NCI-H1092 treated with DMSO at 0.1 percent for 48 hours (cell line): ENCODE measurements at regions not wholly inside any gene's neighbourhood (a gene's known extent, or its start where the extent isn't known, plus 50 kb on each side); places are given as distances from the start of the nearest gene placed in this dataset.

Experiments used
- DNase-seq: peaks from one replicate; lab custom pipeline; 2025; lab: John Stamatoyannopoulos, UW

DNA sequence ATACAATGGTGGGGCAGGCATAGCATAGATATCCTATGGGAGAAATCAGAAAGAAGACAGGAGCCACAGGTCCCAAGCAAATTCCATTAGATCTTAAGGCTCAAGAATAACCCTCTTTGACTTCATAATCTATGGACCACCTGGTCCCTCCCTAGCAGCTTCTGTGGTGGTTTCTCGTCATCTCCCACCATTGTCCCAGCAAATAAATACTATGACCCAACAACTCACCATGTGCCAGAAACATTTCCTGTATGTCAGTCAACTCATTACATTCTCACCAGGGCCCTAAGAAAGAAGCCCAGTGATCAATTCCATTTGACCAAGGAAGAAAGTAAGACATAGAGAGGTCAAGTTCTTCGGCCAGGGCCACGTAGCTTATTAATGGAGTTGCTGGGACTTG lies 646.2 kb downstream of the VRK1 start:
- DNase-seq = no peak

DNA sequence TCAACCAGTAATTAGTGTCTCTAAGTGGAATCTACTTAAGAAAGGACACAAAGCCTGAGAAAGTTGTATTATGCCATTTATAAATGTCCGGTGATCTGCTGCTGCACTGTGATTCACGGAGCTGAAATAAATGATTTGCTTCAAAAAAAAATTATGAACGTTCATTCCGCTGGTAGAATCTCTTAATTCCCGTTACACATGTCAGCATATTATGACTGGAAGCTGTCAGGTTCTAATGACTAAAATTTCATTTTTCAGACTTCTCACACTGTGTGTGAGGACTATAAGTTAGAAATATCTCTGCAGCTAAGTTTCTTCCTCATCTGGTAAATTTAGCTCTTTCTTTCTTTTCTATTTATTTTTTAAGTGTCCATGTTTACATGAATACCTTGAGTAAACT lies 647.1 kb downstream of the VRK1 start:
- no peak for DNase-seq

DNA sequence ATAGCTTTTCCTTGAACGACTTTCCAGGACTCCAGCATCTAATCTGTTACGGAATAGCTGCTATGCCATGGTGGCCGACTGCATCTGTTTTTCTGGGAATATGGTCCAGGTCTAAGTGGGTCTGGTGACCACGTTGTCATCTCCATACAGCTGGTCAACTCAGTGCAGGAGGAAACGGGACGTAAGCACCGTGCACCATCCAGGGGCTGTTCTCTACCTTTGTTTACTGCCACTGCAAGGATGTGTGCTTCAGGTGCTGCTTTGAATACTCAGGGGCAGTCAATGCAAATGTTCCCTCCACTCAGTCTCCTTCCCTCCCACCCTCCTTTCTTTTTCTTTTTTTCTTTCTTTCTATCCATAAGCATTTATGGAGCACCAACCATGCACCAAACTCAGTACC lies 648.2 kb downstream of the VRK1 start:
- DNase-seq = no peak

GRCh38 chr14:97446087-97446486 lies 648.9 kb downstream of the VRK1 start:
- no peak for DNase-seq

GRCh38 chr14:97452314-97452713 lies 655.1 kb downstream of the VRK1 start:
- no peak for DNase-seq

- no peak for DNase-seq
Observed at GRCh38 chr14:97453991-97454390, 656.8 kb downstream of the VRK1 start.

DNA sequence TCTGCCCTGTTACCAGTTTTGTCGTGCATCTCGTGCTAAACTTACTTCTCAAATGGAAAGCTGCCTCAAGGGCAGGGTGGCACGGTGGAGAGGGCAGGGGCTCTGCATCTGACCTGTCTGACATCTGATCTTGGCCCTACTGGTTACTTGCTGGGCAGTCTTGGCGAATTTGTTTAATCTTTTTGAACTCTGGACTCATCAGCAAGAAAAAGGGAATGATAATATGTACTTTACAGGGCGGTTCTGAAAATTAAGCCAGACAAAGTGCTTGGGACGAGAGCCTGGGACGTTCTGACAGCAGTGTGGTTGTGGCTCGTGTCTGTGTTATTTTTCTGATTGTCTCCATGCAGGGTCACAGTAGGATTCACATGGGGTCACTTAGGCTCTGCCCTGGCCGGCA lies 659.3 kb downstream of the VRK1 start:
- DNase-seq = no peak

DNA sequence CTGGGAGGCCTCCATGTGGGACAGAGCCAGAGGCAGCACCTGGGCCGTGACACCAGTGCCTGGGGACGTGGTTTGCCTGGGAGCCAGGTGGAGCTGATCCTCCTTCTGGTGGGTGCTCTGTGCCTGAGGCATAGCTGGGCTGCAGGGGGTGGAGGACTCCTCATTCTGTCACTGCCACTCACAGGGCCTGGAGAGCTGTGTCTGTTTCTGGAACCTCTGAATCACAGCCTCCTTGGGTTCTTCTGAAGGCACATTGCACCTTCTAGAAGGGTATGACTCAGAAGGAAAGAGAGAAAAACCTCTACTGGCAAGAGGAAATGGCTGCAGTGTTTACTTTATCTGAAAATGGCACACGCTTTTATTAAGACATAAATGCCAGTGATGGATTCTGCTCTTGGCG lies 659.8 kb downstream of the VRK1 start:
- DNase-seq = no peak

- DNase-seq = no peak
Observed at GRCh38 chr14:97457575-97458085, 660.4 kb downstream of the VRK1 start.

DNA sequence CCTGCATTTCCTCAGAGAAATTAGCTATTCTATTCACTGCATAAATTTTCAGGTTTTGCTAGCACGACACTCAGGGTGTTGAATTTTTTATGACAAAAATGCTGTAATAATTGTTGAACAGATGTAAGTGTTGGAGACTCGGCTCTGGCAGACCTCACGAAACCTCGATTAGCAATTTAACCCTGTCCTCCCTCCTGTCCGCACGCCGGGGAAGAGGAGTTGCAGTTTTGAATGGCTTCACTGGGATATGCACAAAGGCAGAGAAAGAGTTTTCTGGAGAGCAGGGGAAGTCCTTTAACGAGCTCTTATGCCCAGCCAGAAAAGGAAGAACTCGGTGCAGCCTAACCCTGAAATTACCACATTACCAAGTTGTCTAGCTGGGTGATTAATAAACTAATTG lies 661.1 kb downstream of the VRK1 start:
- no peak for DNase-seq

- no peak for DNase-seq
Observed at GRCh38 chr14:97458661-97459579, 661.7 kb downstream of the VRK1 start.

- no peak for DNase-seq
Observed at GRCh38 chr14:97462081-97462480, 664.9 kb downstream of the VRK1 start.

GRCh38 chr14:97468220-97468619 lies 671.0 kb downstream of the VRK1 start:
- no peak for DNase-seq

- no peak for DNase-seq
Observed at GRCh38 chr14:97477353-97477752, 680.2 kb downstream of the VRK1 start.

- no peak for DNase-seq
Observed at GRCh38 chr14:97485201-97485600, 688.0 kb downstream of the VRK1 start.

GRCh38 chr14:97486601-97487120 lies 689.5 kb downstream of the VRK1 start:
- DNase-seq = no peak

DNA sequence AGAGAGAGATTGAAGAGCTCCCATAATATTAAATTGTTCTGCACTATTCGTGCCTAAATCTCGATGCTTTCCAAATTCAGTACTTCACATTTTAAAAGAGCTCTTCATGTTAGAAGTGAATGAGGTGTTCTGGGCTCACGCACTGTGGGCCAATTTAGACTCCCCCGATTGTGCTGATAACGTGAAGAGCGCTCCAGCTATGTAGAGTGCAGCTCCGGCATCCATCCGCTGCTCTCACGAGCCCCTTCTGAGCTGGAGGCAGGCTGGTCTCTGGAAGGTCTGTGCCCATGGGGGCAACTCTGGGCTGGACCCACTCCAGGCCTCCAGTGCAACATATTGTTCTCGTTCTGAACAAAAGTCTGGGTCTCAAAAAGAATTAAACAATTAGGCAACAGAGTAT lies 692.6 kb downstream of the VRK1 start:
- no peak for DNase-seq

GRCh38 chr14:97490521-97491070 lies 693.4 kb downstream of the VRK1 start:
- DNase-seq = no peak

DNA sequence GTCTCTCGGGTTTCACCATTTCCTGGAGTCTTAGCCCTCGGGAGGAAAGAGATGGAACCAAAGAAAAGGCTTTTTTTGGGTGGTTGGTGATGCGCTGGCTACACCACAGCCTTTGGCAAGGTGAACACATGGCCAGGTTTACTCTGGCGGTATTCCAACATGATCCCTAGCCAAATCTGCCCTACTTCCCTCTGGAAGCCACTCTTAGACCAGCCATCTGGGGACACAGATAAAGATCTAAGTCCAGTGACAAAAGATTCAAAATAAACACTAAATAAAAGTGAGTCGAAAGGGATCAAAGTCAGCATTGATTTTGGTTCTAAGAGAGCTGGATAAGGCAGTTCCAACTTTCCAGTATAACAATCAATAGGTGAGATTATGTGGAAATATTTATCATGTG lies 694.5 kb downstream of the VRK1 start:
- no peak for DNase-seq

DNA sequence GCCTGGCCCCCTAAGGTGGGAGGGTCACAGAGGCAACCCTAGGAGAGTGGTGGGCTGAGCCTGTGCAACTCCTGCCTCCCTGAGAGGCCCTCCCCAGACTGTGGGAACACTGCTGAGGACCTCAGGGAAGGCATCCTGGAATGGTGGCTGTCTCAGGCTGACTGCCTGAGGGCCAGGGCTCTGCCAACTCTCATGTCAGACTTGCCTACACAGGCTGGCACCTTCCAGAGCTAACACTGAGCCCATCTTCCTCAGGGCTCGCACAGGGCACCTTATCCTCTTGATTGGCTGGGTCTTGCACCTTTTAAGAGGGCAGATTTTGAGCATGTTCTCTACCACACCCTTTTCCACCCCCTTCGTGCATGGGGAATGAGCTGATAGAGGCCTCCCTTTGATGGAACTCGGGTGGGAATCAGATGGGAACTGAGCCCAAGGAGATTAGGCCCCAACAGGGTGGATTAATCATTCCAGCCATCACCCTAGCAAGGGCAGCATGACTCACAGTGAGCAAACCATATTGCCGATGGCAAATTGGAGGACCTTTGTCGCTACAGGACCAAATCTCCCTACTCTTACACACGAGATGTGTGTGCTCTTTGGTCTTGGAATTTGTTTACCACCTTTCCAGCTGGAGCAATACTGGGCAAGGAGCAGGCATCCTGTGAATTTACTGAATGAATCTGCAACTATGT lies 702.8 kb downstream of the VRK1 start:
- no peak for DNase-seq

DNA sequence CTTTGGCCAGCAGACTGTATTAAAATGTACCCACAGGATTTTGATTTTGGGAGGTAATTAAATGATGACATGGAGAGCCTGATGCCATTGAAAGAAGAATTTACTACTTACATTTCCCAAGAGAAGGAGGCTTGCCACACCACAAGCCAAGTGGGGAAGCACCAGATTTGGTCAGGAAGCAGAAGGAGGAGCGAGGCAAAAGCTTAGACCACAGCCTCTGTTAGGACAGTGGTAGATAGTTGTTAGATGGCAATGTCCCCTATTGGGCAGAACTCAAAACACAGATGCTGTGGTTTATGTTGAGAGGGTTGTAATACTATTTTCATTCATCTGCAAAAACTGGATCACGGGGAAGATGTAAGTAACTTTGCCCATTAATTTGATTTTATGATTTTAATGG lies 709.4 kb downstream of the VRK1 start:
- no peak for DNase-seq

DNA sequence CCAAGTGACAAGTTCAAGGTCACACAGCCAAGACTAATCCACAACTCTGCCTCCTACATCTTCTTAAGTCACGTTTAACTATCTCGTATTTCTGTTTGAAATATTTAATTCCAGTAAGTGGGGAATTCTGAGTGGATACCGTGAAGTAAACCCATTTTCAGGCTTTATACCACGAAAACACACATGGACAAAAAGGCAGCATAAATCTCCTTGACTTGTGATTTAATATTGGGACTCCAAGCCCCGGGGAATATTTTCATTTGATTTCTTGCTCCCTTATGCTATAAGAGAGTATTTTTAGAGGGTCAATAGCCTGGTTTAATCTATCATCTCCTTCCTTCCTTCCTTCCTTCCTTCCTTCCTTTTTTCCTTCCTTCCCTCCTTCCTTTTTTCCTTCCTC lies 716.7 kb downstream of the VRK1 start:
- no peak for DNase-seq
